ENCODE measurements at regions not wholly inside any gene's neighbourhood (a gene's known extent, or its start where the extent isn't known, plus 50 kb on each side); places are given as distances from the start of the nearest gene placed in this dataset.

GRCh38 chr7:84508606-84509005 lies 314.0 kb upstream of the SEMA3A start:
- ChIA-PET POLR2A (no interaction called here), CTCF (no interaction called here), RAD21 (ENCODE audit: low non-redundant PET in 1 of 2, low total read pairs in 2 of 2, uncharacterized antibody in 2 of 2, unreplicated experiment in 2 of 2) (no interaction called here)
- Histone ChIP-seq H3K36me3 (ENCODE audit: control insufficient read depth in 1 of 2, insufficient read depth in 2 of 2, low read length in 2 of 2) (no peaks in the 10 kb centered on the region), H2AFZ (ENCODE audit: low read depth, low read length, poor library complexity, severe bottlenecking) (no peak overlapping the region), H3K9me2 (ENCODE audit: insufficient read depth) (no peaks in the 10 kb centered on the region), H3K9ac (ENCODE audit: low read length) (no peak overlapping the region), H4K20me1 (ENCODE audit: insufficient read depth) (no peaks in the 10 kb centered on the region), H3K79me2 (ENCODE audit: insufficient read depth, low read length) (no peaks in the 10 kb centered on the region), H3K4me3 (replicated peaks in 1 of 2; ENCODE audit: low read depth in 1 of 2, low read length in 2 of 2) (no peak overlapping the region), H3K4me1 (ENCODE audit: control insufficient read depth in 1 of 2, insufficient read depth in 2 of 2, low read length in 2 of 2) (no peaks in the 10 kb centered on the region), H3K9me3 (ENCODE audit: control insufficient read depth in 1 of 2, insufficient read depth in 1 of 2, low read depth in 1 of 2, low read length in 2 of 2) (no peaks in the 10 kb centered on the region), H3K27me3 (ENCODE audit: insufficient read depth, low read length) (no peaks in the 10 kb centered on the region), H3K27ac (ENCODE audit: low read depth, low read length) (no peak overlapping the region), H3K4me2 (ENCODE audit: low read length) (no peak overlapping the region)
- no peak for ATAC-seq
- no peak for TF ChIP-seq EZH2 (IDR thresholded peaks at IDR 0.05)
- TF ChIP-seq YY1 (IDR thresholded peaks at IDR 0.05; ENCODE audit: extremely low read depth, insufficient replicate concordance, low read depth, low read length): no peak
- TF ChIP-seq EZH2phosphoT487 (IDR thresholded peaks at IDR 0.05; ENCODE audit: borderline replicate concordance): no peak
- no peak for TF ChIP-seq SRF (IDR thresholded peaks at IDR 0.05; ENCODE audit: low read depth)
- no peak for TF ChIP-seq MAX (IDR thresholded peaks at IDR 0.05)
- no peak for TF ChIP-seq ZFX (IDR thresholded peaks at IDR 0.05)
- no peak for TF ChIP-seq POLR2A (IDR thresholded peaks at IDR 0.05; ENCODE audit: borderline replicate concordance, extremely low read depth, insufficient read depth, insufficient read length)
- no peak for TF ChIP-seq POLR2AphosphoS5 (IDR thresholded peaks at IDR 0.05; ENCODE audit: low read depth, low read length)
- no peak for TF ChIP-seq ATF3 (IDR thresholded peaks at IDR 0.05)
- no peak for TF ChIP-seq RAD21 (IDR thresholded peaks at IDR 0.05; ENCODE audit: low read depth)
- no peak for TF ChIP-seq ZNF274 (IDR thresholded peaks at IDR 0.05; ENCODE audit: low read depth, low read length)
- TF ChIP-seq ELF1 (IDR thresholded peaks at IDR 0.05; ENCODE audit: borderline replicate concordance, low read depth): no peak
- no peak for TF ChIP-seq TCF7L2 (IDR thresholded peaks at IDR 0.05; ENCODE audit: borderline replicate concordance, extremely low read depth, insufficient read depth, insufficient read length)
- no peak for TF ChIP-seq ZBTB33 (IDR thresholded peaks at IDR 0.05; ENCODE audit: extremely low read depth, insufficient replicate concordance, low read length)
- no peak for TF ChIP-seq SIN3A (IDR thresholded peaks at IDR 0.05; ENCODE audit: low read depth)
- no peak for TF ChIP-seq CBX3 (IDR thresholded peaks at IDR 0.05; ENCODE audit: low read depth)
- TF ChIP-seq CEBPB (IDR thresholded peaks at IDR 0.05; ENCODE audit: low read depth): no peak
- no peak for TF ChIP-seq CTCF (IDR thresholded peaks at IDR 0.05 in 2 of 3, conservative IDR thresholded peaks at IDR 0.05 in 1 of 3; ENCODE audit: borderline replicate concordance in 1 of 3, insufficient read depth in 1 of 3, low read depth in 2 of 3, low read length in 2 of 3)
- no peak for TF ChIP-seq JUND (IDR thresholded peaks at IDR 0.05)
- TF ChIP-seq SP1 (IDR thresholded peaks at IDR 0.05; ENCODE audit: low read depth): no peak
- no peak for DNase-seq (ENCODE audit: low read depth, low spot score)
- BruUV-seq (replicated peaks): no TSS peak
- intact Hi-C loops (cut with micrococcal nuclease): no loop called here

Measured in HCT116 (cell line).